ENCODE measurements at regions not wholly inside any gene's neighbourhood (a gene's known extent, or its start where the extent isn't known, plus 50 kb on each side); places are given as distances from the start of the nearest gene placed in this dataset.

DNA sequence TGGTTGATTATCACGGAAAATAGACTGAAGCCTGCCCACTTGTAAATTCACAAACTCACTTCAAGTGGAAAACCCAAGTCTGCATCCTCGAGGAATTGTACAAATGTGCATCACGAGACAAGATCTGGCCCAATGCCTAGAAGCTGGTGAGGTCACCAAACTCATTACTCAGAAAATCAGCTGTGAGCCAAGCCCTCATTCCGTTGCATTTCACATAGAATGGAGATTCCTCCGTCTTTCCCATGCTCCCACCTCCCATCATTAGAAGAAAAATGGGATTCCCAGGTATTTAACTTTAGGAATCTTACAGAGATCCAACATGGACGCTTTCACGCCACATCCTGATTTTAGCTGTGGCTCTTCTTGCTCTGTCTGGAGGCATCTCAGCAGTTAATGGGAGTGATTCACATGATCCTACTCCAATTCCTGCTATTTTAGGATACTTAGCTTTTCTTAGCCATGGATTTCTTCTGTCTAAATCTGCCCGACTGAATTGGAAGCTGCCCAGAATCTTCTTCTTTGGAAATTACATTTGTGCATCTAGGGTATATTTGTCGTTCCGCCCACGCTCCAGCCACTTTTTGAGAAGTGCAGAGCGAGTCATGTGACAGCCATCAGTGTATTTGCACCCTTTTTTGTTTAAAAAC lies 68.7 kb upstream of the STMND1 start:
- no peak for TF ChIP-seq ETV6 (IDR thresholded peaks at IDR 0.05; ENCODE audit: borderline replicate concordance in 1 of 2, low read depth in 2 of 2, low read length in 1 of 2)
- no peak for TF ChIP-seq ETV6 (CRISPR knock-in tag; IDR thresholded peaks at IDR 0.05; ENCODE audit: borderline replicate concordance)
- no peak for TF ChIP-seq JUNB (CRISPR knock-in tag; conservative IDR thresholded peaks at IDR 0.05)
- TF ChIP-seq FOS (IDR thresholded peaks at IDR 0.05; ENCODE audit: extremely low read depth, insufficient read length) = no peak

All from K562 (cell line).